H9 (cell line): ENCODE measurements at regions not wholly inside any gene's neighbourhood (a gene's known extent, or its start where the extent isn't known, plus 50 kb on each side); places are given as distances from the start of the nearest gene placed in this dataset.

Source experiments
- DNase-seq: peaks from one replicate; pipeline ENCODE4 v3.0.0-alpha.2; 2017
- H2AFZ ChIP-seq: one replicate; pipeline ENCODE4 v1.6.1; 2013; ENCODE audit warnings: mild to moderate bottlenecking, low read length, control low read depth, moderate library complexity
- H2AK5ac ChIP-seq: 2 replicates; pipeline ENCODE4 v1.6.1; 2013; ENCODE audit warnings: low read length, control low read depth, mixed read lengths; ENCODE audit not compliant: insufficient read length
- H2BK120ac ChIP-seq: one replicate; pipeline ENCODE4 v1.6.1; 2013; ENCODE audit warnings: low read depth, mild to moderate bottlenecking, low read length, control low read depth, inconsistent platforms; ENCODE audit not compliant: poor library complexity, severe bottlenecking
- H2BK12ac ChIP-seq: 2 replicates; pipeline ENCODE4 v1.6.1; 2013; ENCODE audit warnings: low read length, control low read depth, mixed read lengths, low read depth; ENCODE audit not compliant: insufficient read length
- H2BK15ac ChIP-seq: 2 replicates; pipeline ENCODE4 v1.6.1; 2013; ENCODE audit warnings: low read depth, low read length, control low read depth
- H2BK20ac ChIP-seq: one replicate; pipeline ENCODE4 v1.6.1; 2013; ENCODE audit warnings: low read depth, mild to moderate bottlenecking, low read length, control low read depth, inconsistent platforms; ENCODE audit not compliant: poor library complexity, severe bottlenecking
- H2BK5ac ChIP-seq: 2 replicates; pipeline ENCODE4 v1.6.1; 2013; ENCODE audit warnings: low read length, control low read depth, mixed read lengths; ENCODE audit not compliant: insufficient read length
- H3K14ac ChIP-seq: 2 replicates; pipeline ENCODE4 v1.6.1; 2013; ENCODE audit warnings: low read length, control low read depth; ENCODE audit not compliant: insufficient read depth
- H3K18ac ChIP-seq: 2 replicates; pipeline ENCODE4 v1.6.1; 2013; ENCODE audit warnings: low read depth, mild to moderate bottlenecking, mixed read lengths, low read length, control low read depth; ENCODE audit not compliant: insufficient read length
- H3K23ac ChIP-seq: 2 replicates; pipeline ENCODE4 v1.6.1; 2013; ENCODE audit warnings: low read length, control low read depth, mixed read lengths, low read depth; ENCODE audit not compliant: insufficient read length
- H3K23me2 ChIP-seq: 2 replicates; pipeline ENCODE4 v1.6.1; 2013; ENCODE audit warnings: low read depth, mild to moderate bottlenecking, mixed read lengths, low read length, control low read depth; ENCODE audit not compliant: insufficient read length, poor library complexity, severe bottlenecking
- H3K27ac ChIP-seq: 2 replicates; pipeline ENCODE4 v1.5.1; 2013; ENCODE audit warnings: low read length, control low read depth, mixed read lengths, low read depth; ENCODE audit not compliant: insufficient read length
- H3K27me3 ChIP-seq: 2 replicates; pipeline ENCODE4 v1.6.1; 2013; ENCODE audit warnings: low read length, control low read depth, inconsistent platforms; ENCODE audit not compliant: insufficient read depth
- H3K4ac ChIP-seq: 2 replicates; pipeline ENCODE4 v1.6.1; 2013; ENCODE audit warnings: low read depth, mild to moderate bottlenecking, control low read depth, inconsistent platforms, low read length, moderate library complexity
- H3K4me1 ChIP-seq: 2 replicates; pipeline ENCODE4 v1.6.1; 2013; ENCODE audit warnings: low read length, control low read depth, inconsistent platforms; ENCODE audit not compliant: insufficient read depth
- H3K4me2 ChIP-seq: 2 replicates; pipeline ENCODE4 v1.6.1; 2013; ENCODE audit warnings: low read length, control low read depth, mixed read lengths; ENCODE audit not compliant: insufficient read length, insufficient read depth
- H3K56ac ChIP-seq: 2 replicates; pipeline ENCODE4 v1.6.1; 2013; ENCODE audit warnings: low read depth, mild to moderate bottlenecking, mixed read lengths, low read length, control low read depth; ENCODE audit not compliant: insufficient read length
- H3K79me1 ChIP-seq: 2 replicates; pipeline ENCODE4 v1.6.1; 2013; ENCODE audit warnings: low read depth, mild to moderate bottlenecking, moderate library complexity, low read length, control low read depth, inconsistent platforms; ENCODE audit not compliant: insufficient read depth, poor library complexity, severe bottlenecking
- H3K79me2 ChIP-seq: 2 replicates; pipeline ENCODE4 v1.6.1; 2013; ENCODE audit warnings: low read length, control low read depth, inconsistent platforms; ENCODE audit not compliant: insufficient read depth
- H3K9ac ChIP-seq: 2 replicates; pipeline ENCODE4 v1.6.1; 2013; ENCODE audit warnings: low read length, control low read depth, mixed read lengths; ENCODE audit not compliant: insufficient read length; ENCODE audit errors: extremely low read depth
- H3K9me3 ChIP-seq: one replicate; pipeline ENCODE4 v1.6.1; 2013; ENCODE audit warnings: low read depth, low read length, inconsistent platforms; ENCODE audit not compliant: control insufficient read depth
- H3T11ph ChIP-seq: one replicate; pipeline ENCODE4 v1.6.1; 2013; ENCODE audit warnings: mild to moderate bottlenecking, low read length, control low read depth, inconsistent platforms
- H4K20me1 ChIP-seq: one replicate; pipeline ENCODE4 v1.6.1; 2013; ENCODE audit not compliant: control insufficient read depth, insufficient read length, insufficient read depth
- H4K5ac ChIP-seq: 2 replicates; pipeline ENCODE4 v1.6.1; 2013; ENCODE audit warnings: low read depth, mild to moderate bottlenecking, mixed read lengths, low read length, control low read depth; ENCODE audit not compliant: insufficient read length
- H4K8ac ChIP-seq: replicated peaks from 2 replicates; pipeline ENCODE4 v1.6.1; 2013; ENCODE audit warnings: low read length, control low read depth, mixed read lengths, low read depth; ENCODE audit not compliant: insufficient read length
- H4K91ac ChIP-seq: 2 replicates; pipeline ENCODE4 v1.6.1; 2013; ENCODE audit warnings: low read depth, mild to moderate bottlenecking, moderate library complexity, mixed read lengths, low read length, control low read depth; ENCODE audit not compliant: insufficient read length
- H3K27ac Mint-ChIP-seq, 3 experiments: 2 replicates in 2 of 3; 3 replicates in 1 of 3; pipeline ENCODE4 v1.8.0; 2020 to 2021; ENCODE audit warnings: mixed read lengths in 3 of 3, mild to moderate bottlenecking in 1 of 3, moderate library complexity in 1 of 3
- H3K27me3 Mint-ChIP-seq: 2 replicates; pipeline ENCODE4 v1.8.0; 2021; ENCODE audit warnings: low read depth, mild to moderate bottlenecking, moderate library complexity, mixed read lengths
- H3K36me3 Mint-ChIP-seq, 3 experiments: 2 replicates in 2 of 3; 3 replicates in 1 of 3; pipeline ENCODE4 v1.8.0; 2020 to 2021; ENCODE audit warnings: low read depth in 3 of 3, mixed read lengths in 3 of 3; ENCODE audit not compliant: insufficient read depth in 1 of 3
- H3K4me1 Mint-ChIP-seq, 2 experiments: 2 replicates each; pipeline ENCODE4 v1.8.0; 2020; ENCODE audit warnings: mixed read lengths in 2 of 2
- H3K4me3 Mint-ChIP-seq, 2 experiments: 2 replicates in 1 of 2; 3 replicates in 1 of 2; pipeline ENCODE4 v1.8.0; 2020 to 2021; ENCODE audit warnings: mild to moderate bottlenecking in 2 of 2, mixed read lengths in 2 of 2, moderate library complexity in 1 of 2
- H3K9me3 Mint-ChIP-seq, 2 experiments: 2 replicates in 1 of 2; 3 replicates in 1 of 2; pipeline ENCODE4 v1.8.0; 2020; ENCODE audit warnings: mild to moderate bottlenecking in 2 of 2, mixed read lengths in 2 of 2, moderate library complexity in 1 of 2
- CTCF ChIP-seq: fragments of 200-600 bp; sonication (generic); conservative IDR thresholded peaks from 3 replicates; pipeline ENCODE4 v1.8.0; 2021; ENCODE audit warnings: antibody characterized with exemption, mild to moderate bottlenecking
- WGBS: extraction: QIAGEN DNeasy Blood & Tissue Kit; methylation state at CpG from one replicate; pipeline ENCODE4 v1.1.7; 2013; ENCODE audit warnings: missing lambda C conversion rate, low lambda C conversion rate, mixed read lengths; ENCODE audit not compliant: insufficient read length; ENCODE audit errors: extremely low coverage; 5-methylcytosine and 5-hydroxymethylcytosine counted together

GRCh38 chr5:87768190-87768589, 355.5 kb upstream of the CCNH start:
- Histone ChIP-seq H4K20me1 (no peaks in the 10 kb centered on the region), H4K5ac (no peak overlapping the region), H2BK12ac (no peak overlapping the region), H3K56ac (no peak overlapping the region), H3T11ph (no peak overlapping the region), H3K4me2 (no peak overlapping the region), H3K27me3 (no peaks in the 10 kb centered on the region), H4K8ac (no peak overlapping the region), H3K4me1 (no peaks in the 10 kb centered on the region), H3K18ac (no peak overlapping the region), H2BK120ac (no peak overlapping the region), H3K27ac (no peak overlapping the region), H2BK5ac (no peak overlapping the region), H3K23me2 (no peaks in the 10 kb centered on the region), H3K14ac (no peak overlapping the region), H3K9me3 (no peaks in the 10 kb centered on the region), H2AFZ (no peak overlapping the region), H4K91ac (no peak overlapping the region), H3K9ac (no peak overlapping the region), H2BK20ac (no peak overlapping the region), H3K23ac (no peak overlapping the region), H3K79me1 (no peaks in the 10 kb centered on the region), H3K4ac (no peak overlapping the region), H2BK15ac (no peak overlapping the region), H3K79me2 (no peaks in the 10 kb centered on the region), H2AK5ac (no peak overlapping the region)
- Mint-ChIP-seq H3K9me3 (no peaks in the 10 kb centered on the region), H3K27ac (no peak overlapping the region), H3K4me1 (peaks cover 8 to 16% of the 10 kb centered on the region in 2 experiments), H3K4me3 (no peak overlapping the region), H3K36me3 (no peaks in the 10 kb centered on the region), H3K27me3 (no peaks in the 10 kb centered on the region; the same call in 1 of the 2 replicates)
- no CpG with 5 or more reads among the region's 2 CpGs for WGBS
- TF ChIP-seq CTCF, result no peak
- DNase-seq, result no peak
